Heart right ventricle (tissue), 16 donors: ENCODE measurements at regions not wholly inside any gene's neighbourhood (a gene's known extent, or its start where the extent isn't known, plus 50 kb on each side); places are given as distances from the start of the nearest gene placed in this dataset.

Source experiments
- ATAC-seq, 8 donors: fragments of 200-7000 bp; cut with Tn5 transposase; one replicate each; pipeline ENCODE4 v1.9.1; 2020; ENCODE audit warnings: mild to moderate bottlenecking in 8 of 8, moderate library complexity in 8 of 8, moderate number of reproducible peaks in 1 of 8
- DNase-seq, 2 donors: peaks; one replicate each; pipeline ENCODE4 v3.0.0-alpha.2; 2020
- H3K27ac ChIP-seq, 10 donors: fragments of 200-600 bp; sonication (generic) in 2 of 10; one replicate each; pipeline versions ENCODE4 v1.5.0 to v1.8.0; 2020 to 2022; ENCODE audit warnings: mild to moderate bottlenecking in 3 of 10
- H3K27me3 ChIP-seq, 7 donors: fragments of 200-600 bp; one replicate each; pipeline ENCODE4 v1.8.0; 2021 to 2022; ENCODE audit warnings: mild to moderate bottlenecking in 2 of 7
- H3K36me3 ChIP-seq, 9 donors: fragments of 200-600 bp; sonication (generic) in 1 of 9; one replicate each; pipeline versions ENCODE4 v1.5.0 to v1.8.0; 2020 to 2022; ENCODE audit warnings: mild to moderate bottlenecking in 2 of 9
- H3K4me1 ChIP-seq, 9 donors: fragments of 200-600 bp; sonication (generic) in 1 of 9; one replicate each; pipeline versions ENCODE4 v1.5.0 to v1.8.0; 2020 to 2022; ENCODE audit warnings: mild to moderate bottlenecking in 4 of 9
- H3K4me3 ChIP-seq, 10 donors: fragments of 200-600 bp; sonication (generic) in 2 of 10; one replicate each; pipeline versions ENCODE4 v1.5.0 to v1.8.0; 2020 to 2022; ENCODE audit warnings: mild to moderate bottlenecking in 7 of 10, moderate library complexity in 2 of 10
- H3K9me3 ChIP-seq, 11 donors: fragments of 200-600 bp in 10 of 11; sonication (generic) in 2 of 11; one replicate each; pipeline versions ENCODE4 v1.5.0 to v1.8.0; 2013 to 2022; ENCODE audit warnings: mild to moderate bottlenecking in 2 of 11, control low read depth in 1 of 11, moderate library complexity in 1 of 11
- CTCF ChIP-seq, 9 donors: fragments of 200-600 bp; sonication (generic) in 2 of 9; IDR thresholded peaks; one replicate each; pipeline versions ENCODE4 v1.5.0 to v1.8.0; 2021 to 2022; ENCODE audit warnings: antibody characterized with exemption in 9 of 9, mild to moderate bottlenecking in 5 of 9, moderate library complexity in 1 of 9
- WGBS, 2 donors: extraction: QIAGEN DNeasy Blood & Tissue Kit; methylation state at CpG; one replicate each; pipeline ENCODE4 v1.1.7; 2013; ENCODE audit warnings: inconsistent platforms in 1 of 2; 5-methylcytosine and 5-hydroxymethylcytosine counted together
- intact Hi-C, 10 donors: fragments of 100-400 bp; cut with DNase I; formaldehyde crosslinking; loops; one replicate each; pipeline versions ENCODE4 v1.11.1 to v1.14.2; 2022
- donor health status: Arrhythmogenic right ventricular cardiomyopathy.
- donor health status: ischemic (EF 13 %, LVEDD 7.1; RV severe dilation, severe dysfunction).
- donor health status: healthy with polysubstance abuse.
- donor health status: DM: no; HTN: yes; CAD: no.
- donor health status: DM: no; HTN: no; CAD: no.
- donor health status: ischemic (EF 25% LVEDD 6.9; RV normal size, moderate dysfunction).
- donor health status: ischemic (EF 25% LVEDD 5.7; RV mildly dilated, moderate dysfunction).
- donor health status: healthy.
- donor health status: DM: yes; HTN: yes; CAD: no.
- donor health status: Ischemic cardiomyopathy.
- donor health status: ischemic (EF 35%, LVEDD 5.7; RV mildly dilated, moderate dysfunction).
- donor health status: nonischemic (EF 11% LVEDD 7.7; RV severe dilation, severe dysfunction).
- donor health status: DM: yes; HTN: yes; CAD: no.
- donor health status: PGD.
- donor health status: ischemic (EF 29% LVEDD 5.4; RV normal size, mild dysfunction).
- donor health status: nonischemic (EF 23%, LVEDD 6.1; RV moderate dilation, normal function).

GRCh38 chr7:115546790-115547189, 483.8 kb downstream of the TFEC start:
- Histone ChIP-seq H3K4me1 (no peaks in the 10 kb centered on the region), H3K27ac (no peak overlapping the region), H3K4me3 (no peak overlapping the region), H3K9me3 (no peaks in the 10 kb centered on the region), H3K27me3 (no peaks in the 10 kb centered on the region), H3K36me3 (no peaks in the 10 kb centered on the region)
- no peak for ATAC-seq
- intact Hi-C loops: no loop called here
- no peak for DNase-seq
- TF ChIP-seq CTCF (IDR thresholded peaks at IDR 0.05): no peak

GRCh38 chr7:115533785-115534184, 496.8 kb downstream of the TFEC start:
- Histone ChIP-seq H3K36me3 (no peaks in the 10 kb centered on the region), H3K4me3 (no peak overlapping the region), H3K27ac (no peak overlapping the region), H3K27me3 (no peaks in the 10 kb centered on the region), H3K4me1 (no peaks in the 10 kb centered on the region), H3K9me3 (no peaks in the 10 kb centered on the region)
- WGBS, 2 donors: 66 to 78% methylated on average over 1 of the region's 1 CpG
- no peak for TF ChIP-seq CTCF (IDR thresholded peaks at IDR 0.05)
- no peak for ATAC-seq
- intact Hi-C loops: no loop called here
- DNase-seq: no peak

GRCh38 chr7:115526278-115526677, 504.3 kb downstream of the TFEC start:
- H3K9me3 ChIP-seq: peaks cover 0 to 12% (median 9%) of the 10 kb centered on the region in 11 donors
- TF ChIP-seq CTCF (IDR thresholded peaks at IDR 0.05): no peak
- DNase-seq (no peak), ATAC-seq (no peak)
- WGBS, 2 donors: 50 to 51% methylated on average over 3 of the region's 3 CpGs
- intact Hi-C loops: no loop called here
- H3K27me3 ChIP-seq: no peaks in the 10 kb centered on the region
- H3K4me3 ChIP-seq: no peak overlapping the region
- H3K27ac ChIP-seq: no peak overlapping the region
- no peaks in the 10 kb centered on the region for H3K4me1 ChIP-seq
- no peaks in the 10 kb centered on the region for H3K36me3 ChIP-seq

GRCh38 chr7:115522174-115522573, 508.4 kb downstream of the TFEC start:
- intact Hi-C loops: no loop called here
- Histone ChIP-seq H3K4me3 (no peak overlapping the region), H3K36me3 (no peaks in the 10 kb centered on the region), H3K4me1 (no peaks in the 10 kb centered on the region), H3K9me3 (peaks cover 0 to 12% (median 9%) of the 10 kb centered on the region in 11 donors), H3K27me3 (no peaks in the 10 kb centered on the region), H3K27ac (no peak overlapping the region)
- DNase-seq (no peak), ATAC-seq (no peak)
- no peak for TF ChIP-seq CTCF (IDR thresholded peaks at IDR 0.05)
- WGBS, 2 donors: 76 to 78% methylated on average over 3 of the region's 3 CpGs

- intact Hi-C loops: no loop called here
- Histone ChIP-seq H3K27me3 (no peaks in the 10 kb centered on the region), H3K36me3 (no peaks in the 10 kb centered on the region), H3K4me1 (no peaks in the 10 kb centered on the region), H3K9me3 (no peaks in the 10 kb centered on the region), H3K27ac (no peak overlapping the region), H3K4me3 (no peak overlapping the region)
- DNase-seq (no peak), ATAC-seq (no peak)
- 48 to 54% methylated on average over 2 of the region's 2 CpGs for WGBS, 2 donors
- TF ChIP-seq CTCF (IDR thresholded peaks at IDR 0.05): no peak
Measured at GRCh38 chr7:115516341-115516740, 514.2 kb downstream of the TFEC start.
